ENCODE measurements at regions not wholly inside any gene's neighbourhood (a gene's known extent, or its start where the extent isn't known, plus 50 kb on each side); places are given as distances from the start of the nearest gene placed in this dataset. TPM values are rescaled to one million over a fixed set of nuclear protein-coding genes. Genes with fewer than 3 reads are reported as not detected.

DNA sequence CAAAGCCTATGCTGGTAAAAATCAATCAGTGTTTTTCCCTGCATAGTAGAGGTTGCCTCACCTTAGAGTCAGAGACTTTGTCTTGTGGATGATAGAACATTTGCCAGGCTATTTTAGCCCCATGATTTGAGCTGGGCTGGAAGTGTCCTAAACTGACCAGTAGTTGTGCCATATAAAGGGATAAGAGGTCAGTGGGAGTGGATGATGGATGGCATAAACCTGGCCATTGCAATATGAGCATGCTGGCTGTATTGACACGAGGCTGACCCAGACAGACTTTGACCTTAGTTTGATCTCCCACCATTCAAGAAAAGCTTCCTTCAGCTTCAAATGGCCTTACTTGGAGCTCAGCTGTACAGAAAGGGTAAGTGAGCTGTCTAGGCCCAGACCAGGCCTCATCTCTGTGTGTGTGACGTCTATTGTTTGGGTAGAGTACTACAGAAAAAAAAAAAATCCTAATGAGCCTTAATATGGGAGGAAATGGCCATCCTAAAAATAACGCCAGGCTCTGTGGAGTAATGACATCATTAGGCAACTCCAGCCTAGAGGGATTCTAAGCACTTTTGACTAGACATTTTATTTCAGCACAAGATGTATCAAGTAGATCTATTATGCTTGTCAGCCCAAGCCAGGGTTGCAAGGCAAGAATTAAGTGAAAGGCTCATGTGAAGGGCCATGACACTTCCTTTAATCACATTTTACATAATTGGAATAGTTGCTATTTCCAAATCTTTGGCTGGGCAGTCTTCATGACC, 51.3 kb upstream of the CADM1 start:
- intact Hi-C loops (cut with DNase I), result no loop called here
- no peak overlapping the region for H3K27ac ChIP-seq
- no peak for TF ChIP-seq POLR2A (IDR thresholded peaks at IDR 0.05)
- TF ChIP-seq CTCF (IDR thresholded peaks at IDR 0.05), result no peak
- no peak for TF ChIP-seq POLR2AphosphoS5 (IDR thresholded peaks at IDR 0.05; ENCODE audit: insufficient read depth in 1 of 2, low read depth in 1 of 2)
- H3K36me3 ChIP-seq, result no peaks in the 10 kb centered on the region
- no peaks in the 10 kb centered on the region for H3K4me1 ChIP-seq
- no peaks in the 10 kb centered on the region for H3K9me3 ChIP-seq
- DNase-seq (ENCODE audit: extremely low spot score in 2 of 2), result no peak
- no peak overlapping the region for H3K4me3 ChIP-seq
- no peaks in the 10 kb centered on the region for H3K27me3 ChIP-seq

Small RNA genes lying in the stretch of these regions (small RNA-seq; reads per million reads assigned to genes)
- not detected for gene AP000770.2
- not detected for gene RF01210
- gene RPL12P46, result not detected
